ENCODE measurements at regions not wholly inside any gene's neighbourhood (a gene's known extent, or its start where the extent isn't known, plus 50 kb on each side); places are given as distances from the start of the nearest gene placed in this dataset.
"Not testable (repeated sequence)": the region's sequence is repeated elsewhere in the genome, so short reads cannot be mapped to it uniquely, and the experiment has no call there.

- no peak for DNase-seq
Measured at GRCh38 chr10:124160176-124160575, 66.8 kb upstream of the CHST15 start.

GRCh38 chr10:124159153-124159552 is 65.8 kb upstream of the CHST15 start:
- DNase-seq, result no peak

DNA sequence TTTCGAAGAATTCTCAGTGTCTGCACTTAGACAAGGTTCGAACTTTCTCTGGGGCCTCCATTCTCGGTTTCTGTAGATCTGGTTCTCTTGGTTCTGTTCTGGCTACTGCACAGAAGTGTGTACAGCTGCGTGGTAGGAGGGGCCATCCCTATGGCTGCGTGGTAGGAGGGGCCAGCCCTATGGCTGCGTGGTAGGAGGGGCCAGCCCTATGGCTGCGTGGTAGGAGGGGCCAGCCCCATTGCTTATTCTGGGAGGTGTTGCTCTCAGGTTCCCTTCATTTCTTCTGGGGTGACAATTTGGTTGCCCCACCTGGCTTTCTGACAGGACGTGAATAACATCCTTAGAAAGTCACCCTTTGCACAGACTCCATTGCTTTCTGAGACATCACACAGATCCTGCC is 65.2 kb upstream of the CHST15 start:
- no peak for DNase-seq

- DNase-seq, result no peak
Measured at GRCh38 chr10:124157271-124157681, 63.9 kb upstream of the CHST15 start.

- DNase-seq, result no peak
Measured at GRCh38 chr10:124156524-124157260, 63.3 kb upstream of the CHST15 start.

GRCh38 chr10:124155781-124156435 is 62.5 kb upstream of the CHST15 start:
- DNase-seq, result no peak

- DNase-seq, result no peak
Measured at GRCh38 chr10:124153023-124153826, 59.8 kb upstream of the CHST15 start.

DNA sequence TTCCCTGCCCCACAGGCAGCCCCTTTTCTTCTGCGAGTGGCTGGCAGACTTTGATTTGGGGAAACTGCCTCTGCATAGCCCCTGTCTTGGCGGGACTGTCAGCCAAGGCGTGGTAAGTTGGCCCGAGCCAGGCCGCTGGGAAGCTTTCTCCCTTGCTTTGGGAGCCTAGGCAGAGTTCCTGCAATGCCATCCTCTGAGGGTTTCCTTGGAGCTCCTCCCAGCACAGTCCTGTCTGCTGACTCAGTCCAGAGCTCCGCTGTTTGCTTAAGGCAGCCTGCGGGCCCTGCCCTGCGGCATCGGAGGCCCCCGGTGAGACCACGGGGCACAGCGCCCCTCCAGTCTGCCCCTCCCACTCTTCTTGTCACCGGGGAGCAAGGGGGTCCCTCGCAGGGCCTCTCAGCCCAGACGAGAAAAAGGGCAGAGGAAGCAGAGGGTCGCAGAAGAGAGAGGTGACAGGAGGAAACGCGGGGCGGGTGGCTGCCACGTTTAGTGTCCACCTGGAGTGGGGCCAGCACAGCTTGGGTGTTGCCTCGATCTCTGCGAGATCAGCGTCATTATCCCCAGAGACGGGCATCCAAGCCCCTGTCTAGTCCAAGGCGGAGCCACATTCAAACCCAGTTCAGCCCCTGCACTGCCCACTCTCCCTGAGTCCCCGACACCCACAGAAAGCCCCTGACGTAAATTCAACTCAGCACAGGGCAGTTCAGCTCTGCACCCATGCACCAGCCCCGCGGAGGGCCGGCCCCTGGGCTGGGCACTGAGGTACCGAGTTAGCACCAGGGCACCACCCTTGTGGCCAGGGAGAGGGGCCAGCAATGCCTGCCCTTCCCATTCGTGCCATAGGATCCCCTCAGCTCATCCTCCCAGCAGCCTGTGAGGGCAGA is 59.0 kb upstream of the CHST15 start:
- DNase-seq, result no peak

DNA sequence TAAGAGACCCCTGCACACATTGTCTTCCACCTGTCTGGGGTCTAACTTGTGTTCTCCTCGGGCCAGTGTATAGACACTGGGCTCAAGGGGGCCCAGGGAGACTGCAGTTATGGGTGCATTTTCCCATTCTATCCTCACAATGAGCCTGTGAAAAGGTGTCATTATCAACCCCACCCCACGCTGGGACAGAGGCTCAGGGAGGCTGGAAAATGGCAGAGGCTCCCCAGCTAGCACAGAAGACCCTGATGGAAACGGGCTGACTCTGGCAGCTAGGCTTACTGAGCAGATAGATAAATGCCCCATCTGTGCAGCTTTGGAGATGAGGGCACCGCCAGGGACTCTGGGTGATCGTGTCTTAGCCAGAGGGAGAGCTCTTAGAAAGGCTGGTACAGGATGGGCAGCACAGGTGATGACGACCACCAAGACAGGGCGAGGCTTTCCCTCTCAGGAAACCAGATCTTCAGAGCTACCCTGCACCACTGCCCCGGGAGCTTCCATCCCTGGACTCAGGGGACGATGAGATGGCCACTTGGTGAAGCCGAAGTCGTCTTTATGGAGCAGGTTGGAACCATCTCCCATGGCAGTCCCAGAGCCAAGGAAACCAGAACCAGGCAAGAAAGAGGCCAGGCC is 58.2 kb upstream of the CHST15 start:
- DNase-seq, result no peak

DNA sequence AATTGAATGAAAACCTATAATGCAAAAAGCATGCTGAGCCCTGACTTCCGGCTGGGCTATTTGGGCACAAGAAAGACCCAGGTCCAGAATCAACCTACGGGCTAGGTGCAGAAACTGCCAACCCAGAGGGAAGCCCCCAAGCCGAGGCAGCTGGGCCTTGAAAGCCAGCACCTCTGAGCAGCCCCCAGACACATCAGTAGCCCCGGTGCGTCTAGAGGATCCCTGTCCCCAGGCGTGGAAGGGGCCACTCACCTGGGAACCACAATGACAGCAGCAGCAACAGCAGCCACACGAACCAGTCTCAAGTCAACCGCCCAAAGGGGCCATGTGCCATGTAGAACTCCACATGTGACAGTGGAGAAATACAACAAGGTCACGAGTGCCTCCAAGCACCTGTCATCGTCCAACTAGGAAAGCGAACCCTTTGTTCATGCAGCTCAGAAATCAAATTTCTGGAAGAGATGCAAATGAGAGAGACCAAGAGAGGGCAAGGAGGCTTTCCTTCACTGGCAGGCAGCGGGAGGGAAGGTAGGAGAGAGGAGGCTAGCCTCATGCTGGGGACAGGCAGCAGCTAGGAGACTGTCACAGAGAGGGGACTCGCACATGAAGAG is 57.5 kb upstream of the CHST15 start:
- no peak for DNase-seq

DNA sequence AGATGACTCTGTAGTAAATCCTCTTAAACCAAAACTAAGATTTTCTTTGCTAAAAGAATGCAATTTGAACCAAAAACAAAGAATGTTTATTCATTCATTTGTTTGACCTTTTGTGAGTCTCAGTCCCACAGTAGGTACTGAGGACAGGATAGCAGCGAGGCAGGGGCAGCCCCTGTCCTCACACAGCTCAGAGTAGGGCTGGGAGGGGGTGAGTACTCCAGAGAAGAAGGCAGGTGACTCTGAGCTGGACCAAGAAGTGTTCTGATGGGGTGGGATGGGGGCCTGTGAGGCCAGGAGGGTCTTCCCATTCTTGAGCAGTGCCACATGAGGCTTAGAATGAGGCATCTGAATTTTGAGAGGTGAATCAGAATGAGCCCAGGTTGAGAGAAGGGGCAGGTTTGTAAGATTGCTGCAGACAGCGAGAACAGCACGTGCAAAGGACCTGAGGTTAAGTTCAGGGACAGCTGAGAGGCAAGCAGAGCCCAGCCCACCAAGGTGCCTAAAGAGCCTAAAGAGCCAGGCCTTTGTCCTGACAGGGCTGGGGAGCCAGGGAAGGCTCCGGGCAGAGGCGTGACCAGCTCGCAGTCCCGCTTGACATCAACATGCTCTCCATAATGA is 56.9 kb upstream of the CHST15 start:
- DNase-seq, result no peak

DNA sequence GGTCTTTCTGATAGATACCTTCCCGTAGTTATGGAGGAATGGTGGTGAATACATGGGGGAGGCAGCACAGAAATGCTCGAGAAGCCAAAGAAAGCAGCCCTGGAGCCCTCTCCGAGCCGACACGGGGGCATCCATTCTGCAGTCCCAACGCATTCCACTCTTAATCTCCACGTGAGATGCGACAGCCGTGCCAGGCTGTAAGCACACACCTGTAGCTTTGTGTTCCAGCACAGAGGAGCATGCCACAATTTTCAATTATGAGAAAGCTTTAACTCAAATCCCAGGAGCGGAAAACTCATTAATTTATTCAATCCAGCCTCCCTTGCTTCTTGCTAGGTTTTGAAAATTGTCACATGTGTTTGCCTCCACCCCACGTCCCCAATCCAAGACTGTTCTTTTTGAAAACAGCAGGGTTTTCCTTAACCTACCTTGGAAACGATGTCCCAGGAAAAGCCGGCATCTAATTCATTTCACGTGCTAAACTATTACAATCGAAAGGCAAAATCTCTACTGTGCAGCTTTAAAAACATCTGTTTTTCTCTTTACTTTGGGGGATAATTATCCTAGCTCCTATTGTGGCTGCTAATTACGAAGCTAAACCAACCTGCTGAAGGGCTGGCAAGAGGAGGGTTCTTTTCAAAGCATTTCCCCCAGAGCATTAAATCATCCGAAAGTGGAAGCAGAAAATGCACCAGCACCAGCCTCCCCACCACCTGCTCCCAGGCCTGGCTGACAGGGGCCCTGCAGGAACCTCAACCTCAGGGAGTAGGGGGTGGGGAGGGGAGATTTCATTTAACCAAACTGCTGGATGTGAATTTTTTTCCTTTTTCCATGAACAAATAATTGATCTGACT is 56.0 kb upstream of the CHST15 start:
- DNase-seq, result no peak

- DNase-seq, result not testable (repeated sequence)
Measured at GRCh38 chr10:124148509-124149188, 55.3 kb upstream of the CHST15 start.

- DNase-seq, result no peak
Measured at GRCh38 chr10:124146483-124146882, 53.1 kb upstream of the CHST15 start.

DNA sequence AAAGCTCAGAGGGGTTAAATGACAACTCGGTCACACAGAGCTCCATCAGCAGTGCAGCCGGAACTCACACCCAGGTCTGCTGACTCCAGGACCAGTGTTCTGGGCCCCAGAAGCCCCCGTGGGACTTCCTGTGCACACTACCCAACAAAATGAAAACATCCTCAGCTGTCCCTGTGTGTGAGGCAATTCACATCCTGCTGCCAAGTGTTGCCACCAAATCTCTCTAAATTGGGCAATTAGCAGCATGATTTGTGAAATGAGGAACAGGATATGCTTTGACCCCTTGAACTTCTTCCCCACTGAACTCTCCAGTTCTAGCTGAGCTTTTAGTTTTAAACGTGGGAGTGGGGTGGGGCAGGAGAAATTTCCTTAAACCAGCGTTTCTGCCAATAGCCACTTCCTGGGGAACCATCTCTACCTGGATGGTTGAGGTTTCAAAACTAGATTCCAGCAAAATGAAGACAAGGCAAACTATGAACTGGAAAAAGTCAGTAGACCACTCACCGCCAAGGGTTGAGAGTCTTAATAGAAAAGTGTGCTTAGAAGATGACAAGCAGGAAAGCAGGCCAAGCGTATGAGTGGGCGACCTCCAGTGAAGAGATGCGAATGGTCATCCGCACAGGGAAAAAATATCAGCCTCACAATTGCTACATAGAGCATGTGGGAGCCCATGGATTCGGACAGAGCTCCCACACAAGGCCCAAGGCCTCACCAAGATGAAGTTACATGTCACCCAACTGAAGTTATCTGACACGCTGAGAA is 51.9 kb upstream of the CHST15 start:
- DNase-seq, result no peak

DNA sequence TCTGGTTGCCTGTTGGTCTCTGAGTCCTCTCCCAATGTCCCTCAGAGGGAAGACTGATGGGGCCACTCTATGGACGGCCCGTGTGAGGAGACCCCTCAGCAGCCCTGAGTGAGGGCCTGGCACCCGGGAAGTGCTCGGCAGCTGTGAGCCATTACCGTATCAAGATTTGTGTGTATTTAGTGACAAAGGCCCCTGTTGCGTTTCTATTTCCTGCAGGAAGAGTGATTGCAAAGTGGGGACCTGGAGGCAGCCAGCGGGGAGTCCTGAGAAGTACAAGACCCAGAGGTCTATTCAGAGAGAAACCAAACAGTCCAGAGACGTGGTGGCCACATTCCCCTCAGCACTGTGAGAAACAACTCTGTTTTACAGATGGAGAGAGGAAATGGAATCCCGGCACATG is 51.1 kb upstream of the CHST15 start:
- DNase-seq, result no peak

DNA sequence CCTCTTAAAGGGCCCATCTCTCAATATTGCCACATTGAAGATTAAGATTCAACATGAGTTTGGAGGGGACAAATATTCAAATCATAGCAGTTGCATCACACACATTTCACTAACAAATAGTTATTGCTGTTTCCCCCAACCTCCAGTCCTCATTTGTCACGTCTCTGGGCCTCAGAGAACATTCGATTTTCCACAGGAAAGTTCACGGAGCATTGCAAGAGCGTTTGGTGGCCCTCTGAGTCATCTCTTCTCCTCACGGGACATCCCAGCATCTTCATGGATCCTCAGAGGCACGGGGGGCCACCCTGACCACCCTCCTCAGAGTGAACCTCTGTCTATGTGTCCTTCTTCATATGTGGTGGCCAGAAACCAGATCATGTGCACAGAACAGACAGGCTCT is 50.3 kb upstream of the CHST15 start:
- DNase-seq, result no peak
